Smooth muscle cell (in vitro differentiated cells): ENCODE measurements at regions not wholly inside any gene's neighbourhood (a gene's known extent, or its start where the extent isn't known, plus 50 kb on each side); places are given as distances from the start of the nearest gene placed in this dataset.
A peak's percentile ranks its signal among the peaks of the same experiment; 100 is the strongest.

ENCODE experiments used
- DNase-seq: peaks from one replicate; lab custom pipeline; 2025; ENCODE audit not compliant: unreplicated experiment; lab: John Stamatoyannopoulos, UW
- H2AFZ ChIP-seq: fragments of 200-600 bp; sonication (generic); 2 replicates; pipeline ENCODE4 v1.6.0; 2016; ENCODE audit warnings: antibody characterized with exemption, low read depth, mild to moderate bottlenecking
- H3F3A ChIP-seq: fragments of 200-600 bp; sonication (generic); 2 replicates; pipeline ENCODE4 v1.6.0; 2017; ENCODE audit warnings: antibody characterized with exemption, low read depth
- H3K27ac ChIP-seq: fragments of 200-600 bp; sonication (generic); 2 replicates; pipeline ENCODE4 v1.5.1; 2016; ENCODE audit warnings: low read depth, mild to moderate bottlenecking
- H3K27me3 ChIP-seq: fragments of 200-600 bp; sonication (generic); 2 replicates; pipeline ENCODE4 v1.6.1; 2016; ENCODE audit warnings: low read depth, mild to moderate bottlenecking
- H3K36me3 ChIP-seq: fragments of 200-600 bp; sonication (generic); 2 replicates; pipeline ENCODE4 v1.5.1; 2016; ENCODE audit warnings: low read depth
- H3K4me1 ChIP-seq: fragments of 200-600 bp; sonication (generic); 2 replicates; pipeline ENCODE4 v1.5.1; 2016; ENCODE audit warnings: low read depth
- H3K4me2 ChIP-seq: fragments of 200-600 bp; sonication (generic); 2 replicates; pipeline ENCODE4 v1.6.0; 2016; ENCODE audit warnings: mild to moderate bottlenecking
- H3K4me3 ChIP-seq: fragments of 200-600 bp; sonication (generic); 2 replicates; pipeline ENCODE4 v1.5.1; 2016; ENCODE audit warnings: mild to moderate bottlenecking
- H3K79me2 ChIP-seq: fragments of 200-600 bp; sonication (generic); 2 replicates; pipeline ENCODE4 v1.6.0; 2016; ENCODE audit warnings: low read depth, mild to moderate bottlenecking
- H3K9ac ChIP-seq: fragments of 200-600 bp; sonication (generic); 2 replicates; pipeline ENCODE4 v1.6.0; 2016; ENCODE audit warnings: low read depth
- H3K9me3 ChIP-seq: fragments of 200-600 bp; sonication (generic); replicated peaks from 2 replicates; pipeline ENCODE4 v1.5.1; 2016; ENCODE audit warnings: low read depth
- H4K20me1 ChIP-seq: fragments of 200-600 bp; sonication (generic); 2 replicates; pipeline ENCODE4 v1.6.0; 2016; ENCODE audit warnings: low read depth
- CTCF ChIP-seq: fragments of 200-600 bp; sonication (generic); IDR thresholded peaks from 2 replicates; pipeline ENCODE4 v1.5.1; 2017; ENCODE audit warnings: borderline replicate concordance, mild to moderate bottlenecking, antibody characterized with exemption; ENCODE audit not compliant: insufficient read depth, poor library complexity, severe bottlenecking
- WGBS: methylation state at CpG from one replicate; pipeline ENCODE4 v1.1.7; 2016; ENCODE audit warnings: low lambda C conversion rate; 5-methylcytosine and 5-hydroxymethylcytosine counted together

- no peak for TF ChIP-seq CTCF
- H3K36me3 ChIP-seq = no peaks in the 10 kb centered on the region
- no peaks in the 10 kb centered on the region for H3K9me3 ChIP-seq
- H3K4me1 ChIP-seq = no peaks in the 10 kb centered on the region
- H3K27ac ChIP-seq = no peak overlapping the region
- no peak overlapping the region for H2AFZ ChIP-seq
- peaks cover 5% of the 10 kb centered on the region for H3K27me3 ChIP-seq
- no peak overlapping the region for H3K4me3 ChIP-seq
- no peak overlapping the region for H3K9ac ChIP-seq
- DNase-seq = no peak
- no peaks in the 10 kb centered on the region for H4K20me1 ChIP-seq
- H3K79me2 ChIP-seq = no peaks in the 10 kb centered on the region
- 90% methylated on average over 3 of the region's 3 CpGs for WGBS
- no peaks in the 10 kb centered on the region for H3F3A ChIP-seq
- no peak overlapping the region for H3K4me2 ChIP-seq
These were observed 243.3 kb downstream of the IL20RB start for GRCh38 chr3:137201066-137201465.

GRCh38 chr3:137202941-137203340 is 245.2 kb downstream of the IL20RB start:
- peaks cover 5% of the 10 kb centered on the region for H3K27me3 ChIP-seq
- no peak overlapping the region for H3K9ac ChIP-seq
- DNase-seq = no peak

GRCh38 chr3:137204409-137204808 is 246.6 kb downstream of the IL20RB start:
- no peak for DNase-seq
- Histone ChIP-seq H3K4me1 (no peaks in the 10 kb centered on the region), H3K4me2 (no peak overlapping the region), H4K20me1 (no peaks in the 10 kb centered on the region), H3K27ac (no peak overlapping the region), H3K27me3 (peaks cover 5% of the 10 kb centered on the region), H3K36me3 (no peaks in the 10 kb centered on the region), H3K4me3 (no peak overlapping the region), H3K79me2 (no peaks in the 10 kb centered on the region), H2AFZ (no peak overlapping the region), H3K9me3 (no peaks in the 10 kb centered on the region), H3F3A (no peaks in the 10 kb centered on the region), H3K9ac (no peak overlapping the region)
- 62% methylated on average over 3 of the region's 3 CpGs for WGBS
- no peak for TF ChIP-seq CTCF

More at GRCh38 chr3:137202941-137203340, 245.2 kb downstream of the IL20RB start:
- no peak overlapping the region for H3K4me3 ChIP-seq
- H3K4me2 ChIP-seq = no peak overlapping the region
- no peaks in the 10 kb centered on the region for H3F3A ChIP-seq
- H4K20me1 ChIP-seq = no peaks in the 10 kb centered on the region
- no peak for TF ChIP-seq CTCF
- H3K36me3 ChIP-seq = no peaks in the 10 kb centered on the region
- H3K4me1 ChIP-seq = no peaks in the 10 kb centered on the region
- no peak overlapping the region for H3K27ac ChIP-seq
- H2AFZ ChIP-seq = no peak overlapping the region
- 93% methylated on average over 5 of the region's 5 CpGs for WGBS
- H3K9me3 ChIP-seq = no peaks in the 10 kb centered on the region
- H3K79me2 ChIP-seq = no peaks in the 10 kb centered on the region

GRCh38 chr3:137205394-137206045 is 247.7 kb downstream of the IL20RB start:
- WGBS = 23% methylated on average over 5 of the region's 5 CpGs
- no peak overlapping the region for H3K4me3 ChIP-seq

More at GRCh38 chr3:137205394-137206045, 247.7 kb downstream of the IL20RB start:
- no peak for TF ChIP-seq CTCF
- Histone ChIP-seq H3K9ac (no peak overlapping the region), H3K27ac (no peak overlapping the region), H3K4me2 (peak overlapping the region; percentile 23), H3K36me3 (no peaks in the 10 kb centered on the region), H3K79me2 (no peaks in the 10 kb centered on the region), H3K27me3 (no peaks in the 10 kb centered on the region), H3F3A (no peaks in the 10 kb centered on the region), H4K20me1 (no peaks in the 10 kb centered on the region), H3K9me3 (no peaks in the 10 kb centered on the region), H3K4me1 (no peaks in the 10 kb centered on the region), H2AFZ (no peak overlapping the region)
- no peak for DNase-seq
